NCI-H2081 (cell line): ENCODE measurements at regions not wholly inside any gene's neighbourhood (a gene's known extent, or its start where the extent isn't known, plus 50 kb on each side); places are given as distances from the start of the nearest gene placed in this dataset.
"Not testable (repeated sequence)": the region's sequence is repeated elsewhere in the genome, so short reads cannot be mapped to it uniquely, and the experiment has no call there.

Experiments
- DNase-seq, 2 experiments: peaks; one replicate each; lab custom pipeline; 2025; lab: John Stamatoyannopoulos, UW

DNA sequence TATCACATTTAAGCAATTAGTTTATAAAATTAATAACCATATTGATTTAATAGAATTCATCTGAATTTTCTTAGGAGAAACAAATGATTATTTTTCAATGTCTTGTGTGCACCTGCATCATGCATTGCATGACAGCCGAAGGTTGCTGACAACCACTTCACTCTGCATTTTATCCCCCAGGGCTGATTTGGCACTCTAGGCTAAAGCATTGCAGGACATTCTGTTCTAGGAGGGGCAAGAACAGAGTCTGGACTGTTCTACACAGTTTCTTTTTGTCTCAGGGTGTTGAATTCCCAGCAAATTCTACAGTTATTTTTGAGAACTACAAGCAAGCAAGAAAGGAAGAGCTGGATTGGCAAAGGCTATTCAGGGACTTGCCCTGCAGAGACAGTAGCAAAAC lies 570.4 kb upstream of the EYS start:
- DNase-seq = no peak

DNA sequence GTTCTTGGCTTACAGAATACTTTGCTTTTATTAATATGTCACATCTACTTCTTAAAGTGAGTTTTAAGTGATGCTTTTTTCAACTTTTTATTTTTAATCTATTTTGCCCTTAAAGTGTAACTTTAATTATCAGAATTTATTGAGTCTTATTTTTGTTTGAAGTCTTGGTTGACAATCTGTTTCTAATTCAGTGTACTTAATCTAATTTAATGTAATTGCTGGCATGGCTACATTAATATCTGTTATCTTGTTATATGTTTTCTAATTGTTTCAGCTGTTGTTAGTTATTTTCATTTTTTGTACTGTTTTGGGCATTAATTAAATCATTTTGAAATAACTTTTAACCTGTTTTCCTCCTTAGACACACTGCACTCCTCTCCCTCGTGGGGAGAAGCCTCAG lies 558.7 kb upstream of the EYS start:
- no peak for DNase-seq

DNA sequence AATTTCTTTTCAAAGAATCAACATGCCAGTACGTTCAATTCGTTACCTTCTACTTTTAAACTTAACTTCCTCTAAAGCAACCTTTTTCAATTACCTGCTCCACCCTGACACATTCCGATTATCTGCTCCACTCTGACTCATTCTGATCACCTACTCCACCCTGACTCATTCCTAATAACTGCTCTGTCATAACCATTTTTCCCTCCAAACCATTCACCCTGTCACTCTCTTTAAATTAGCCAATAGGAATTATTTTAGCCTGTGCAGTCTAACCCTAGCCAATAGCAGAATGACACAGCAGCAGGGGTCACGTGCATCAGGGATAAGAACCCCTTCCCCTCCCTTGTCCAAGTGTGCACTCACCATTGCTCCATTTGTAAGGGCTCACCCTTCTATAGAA lies 557.4 kb upstream of the EYS start:
- DNase-seq = no peak

DNA sequence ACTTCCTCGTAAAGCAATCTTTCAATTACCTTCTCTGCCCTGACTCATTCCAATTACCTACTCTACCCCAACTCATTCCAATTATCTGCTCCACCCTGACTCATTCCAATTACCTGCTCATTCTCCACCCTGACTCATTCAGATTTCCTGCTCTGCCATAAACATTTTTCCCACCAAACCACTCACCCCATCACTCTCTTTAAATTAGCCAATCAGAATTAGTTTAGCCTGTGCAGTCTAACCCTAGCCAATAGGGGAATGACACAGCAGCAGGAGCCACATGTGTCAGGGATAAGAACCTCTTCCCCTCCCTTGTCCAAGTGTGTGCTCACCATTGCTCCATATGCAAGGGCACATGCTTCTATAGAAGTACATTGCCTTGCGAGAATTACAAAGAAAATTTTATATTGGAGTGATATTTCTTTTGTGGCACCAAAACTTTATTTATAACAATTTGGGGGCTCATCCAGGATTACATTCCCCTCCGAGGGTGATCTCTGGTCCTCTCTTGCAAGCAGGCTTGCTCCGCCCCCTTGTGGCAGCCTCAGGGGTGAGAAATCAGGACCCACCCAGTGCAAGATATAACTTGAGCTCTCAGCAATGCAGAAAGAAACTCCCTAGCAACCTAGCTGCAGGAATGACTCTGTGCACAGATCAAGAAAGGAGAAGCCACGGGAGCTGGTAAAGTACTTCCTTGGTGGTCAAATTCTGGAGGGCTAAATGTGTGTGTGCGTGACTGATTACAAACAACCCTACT lies 551.9 kb upstream of the EYS start:
- DNase-seq = not testable (repeated sequence)

DNA sequence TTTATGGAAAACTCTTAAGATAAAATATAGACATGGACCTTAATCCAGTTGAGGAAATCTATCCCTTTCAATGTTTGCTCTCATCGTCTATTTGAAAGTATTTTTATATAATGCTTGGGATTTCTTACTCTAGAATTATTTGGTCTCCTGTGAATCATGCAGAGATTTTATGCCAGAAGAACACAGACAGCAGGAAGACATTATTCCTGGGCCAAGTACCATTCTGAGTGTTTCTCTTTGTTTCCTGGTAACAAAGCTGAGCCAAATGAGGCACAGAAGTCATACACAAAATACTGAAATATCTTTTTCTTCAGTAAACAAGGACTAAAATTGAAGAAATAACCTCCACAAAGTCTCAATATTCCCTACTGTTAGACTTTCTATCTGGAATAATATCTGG lies 538.2 kb upstream of the EYS start:
- no peak for DNase-seq

DNA sequence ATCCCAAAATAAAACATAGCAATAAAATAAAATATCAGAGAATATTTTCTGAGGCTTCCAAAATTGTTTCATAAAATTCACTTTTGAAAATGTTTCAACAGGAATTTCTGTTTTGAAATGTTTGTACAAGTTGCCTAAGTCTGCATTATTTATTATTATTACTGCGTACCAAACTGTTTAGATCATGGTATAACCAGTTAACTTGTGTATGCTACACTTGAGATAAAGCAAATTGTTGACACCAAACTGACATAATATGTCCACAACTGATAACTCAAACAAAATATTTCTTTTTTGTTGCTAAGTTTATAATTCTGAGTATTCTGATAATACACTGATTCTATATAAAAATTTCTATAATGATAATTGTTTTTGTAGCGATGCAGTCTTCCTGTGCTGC lies 531.8 kb upstream of the EYS start:
- no peak for DNase-seq

DNA sequence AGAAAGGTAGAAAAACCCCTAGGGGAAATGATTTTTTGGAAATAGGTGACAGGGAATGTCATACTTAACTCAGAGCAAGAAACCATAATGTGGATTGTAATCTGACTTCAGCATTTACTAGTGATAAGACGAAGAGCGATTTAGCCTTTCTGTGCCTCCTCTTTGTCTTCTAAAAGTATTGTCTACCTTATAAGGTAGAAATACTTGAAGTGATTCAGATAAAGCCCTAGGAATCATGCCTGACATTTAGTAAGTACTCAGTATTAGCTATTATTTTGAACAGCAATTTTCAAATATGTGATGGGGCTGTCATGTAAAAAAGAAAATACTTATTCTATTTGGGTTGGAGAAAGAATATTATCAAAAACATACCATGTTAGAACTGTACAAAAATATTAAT lies 525.9 kb upstream of the EYS start:
- DNase-seq = no peak

DNA sequence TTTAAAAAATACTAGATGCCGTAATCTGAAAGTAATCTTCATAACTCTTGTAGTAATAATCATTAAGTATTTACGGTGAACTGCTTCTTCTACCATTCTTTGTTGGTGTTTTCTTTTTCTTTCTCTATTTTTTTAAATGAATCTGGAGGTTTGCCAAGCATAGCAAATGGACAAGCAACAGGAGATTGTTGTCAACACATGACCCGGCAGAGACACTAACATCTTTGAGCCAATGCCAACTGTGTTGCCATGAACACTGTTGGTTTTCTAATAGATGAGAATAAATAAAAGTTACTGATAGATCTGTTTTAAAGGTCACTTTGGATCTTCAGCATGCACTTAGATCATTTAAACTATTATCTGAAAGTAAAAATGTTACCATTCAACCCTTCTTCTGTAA lies 523.6 kb upstream of the EYS start:
- peak; percentile 6 to 67 for DNase-seq

DNA sequence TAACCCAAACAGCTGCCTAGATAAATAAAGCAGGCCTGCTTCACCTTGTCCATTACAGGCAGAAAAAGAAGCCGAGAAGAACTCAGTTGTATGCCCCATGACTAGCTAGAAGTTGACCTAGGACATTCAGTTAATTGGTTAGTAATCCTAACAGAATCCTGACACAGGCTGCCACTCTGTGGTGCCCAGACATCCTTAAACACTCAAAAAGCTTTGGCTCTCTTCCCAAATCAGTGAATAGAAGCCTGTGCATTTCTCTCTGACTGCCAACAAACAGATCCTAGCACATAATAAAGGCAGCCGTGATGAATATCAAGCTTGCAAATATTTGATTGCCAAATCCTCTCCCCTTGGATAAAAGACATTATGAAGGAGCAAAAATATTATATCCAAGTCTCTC lies 519.1 kb upstream of the EYS start:
- peak; percentile 84 to 93 for DNase-seq

DNA sequence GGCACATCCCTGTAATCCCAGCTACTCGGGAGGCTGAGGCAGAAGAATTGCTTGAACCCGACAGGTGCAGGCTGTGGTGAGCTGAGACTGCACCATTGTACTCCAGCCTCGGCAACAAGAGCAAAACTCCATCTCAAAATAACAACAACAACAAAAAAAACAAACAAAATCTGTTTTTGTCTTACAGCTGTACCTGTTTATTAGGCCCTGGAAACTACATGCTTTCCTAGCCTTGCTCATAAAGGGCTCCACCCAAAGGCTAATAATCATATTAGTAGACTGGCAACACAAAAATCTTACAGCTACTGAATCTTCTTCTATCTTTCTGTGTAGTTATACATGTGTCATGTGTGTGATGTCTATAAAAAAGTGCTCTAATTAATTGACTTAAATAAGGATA lies 503.9 kb upstream of the EYS start:
- DNase-seq = peak; percentile 2 to 9

DNA sequence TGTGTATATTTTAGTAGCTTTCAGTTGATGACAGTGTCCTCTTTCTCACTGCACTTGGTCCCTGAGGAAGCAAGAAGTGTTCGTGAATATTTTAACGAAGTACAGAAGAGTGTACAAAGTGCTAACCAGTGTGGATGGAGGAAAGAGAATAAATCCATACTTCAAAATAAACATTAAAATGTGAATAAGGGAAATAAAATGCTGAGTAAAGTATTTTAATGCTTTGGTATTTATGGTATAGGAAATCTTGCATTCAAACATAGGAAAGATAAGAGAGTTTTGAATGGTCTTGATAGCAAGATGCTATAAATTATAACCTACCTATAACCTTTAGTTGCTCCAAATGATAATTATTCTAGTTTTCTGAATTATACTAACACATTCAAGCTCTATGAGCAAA lies 493.4 kb upstream of the EYS start:
- DNase-seq = no peak

DNA sequence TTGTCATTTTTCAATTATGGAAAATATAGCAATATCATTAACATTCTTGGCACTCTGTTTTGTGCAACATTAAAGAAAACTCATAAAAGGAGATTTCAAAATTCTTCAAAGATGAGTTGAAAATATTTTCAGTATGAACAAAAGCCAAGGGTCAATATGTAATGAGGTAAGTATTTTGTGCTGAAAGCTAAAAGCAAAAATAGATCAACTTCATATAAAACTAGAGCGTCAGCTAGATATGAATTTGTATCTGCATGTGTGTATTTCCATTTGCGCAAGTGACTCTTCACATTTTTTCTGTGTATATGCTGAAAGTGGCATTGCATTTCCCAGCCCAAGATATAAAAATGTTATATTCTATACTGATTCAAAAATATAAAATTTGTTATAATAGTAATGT lies 492.1 kb upstream of the EYS start:
- no peak for DNase-seq

DNA sequence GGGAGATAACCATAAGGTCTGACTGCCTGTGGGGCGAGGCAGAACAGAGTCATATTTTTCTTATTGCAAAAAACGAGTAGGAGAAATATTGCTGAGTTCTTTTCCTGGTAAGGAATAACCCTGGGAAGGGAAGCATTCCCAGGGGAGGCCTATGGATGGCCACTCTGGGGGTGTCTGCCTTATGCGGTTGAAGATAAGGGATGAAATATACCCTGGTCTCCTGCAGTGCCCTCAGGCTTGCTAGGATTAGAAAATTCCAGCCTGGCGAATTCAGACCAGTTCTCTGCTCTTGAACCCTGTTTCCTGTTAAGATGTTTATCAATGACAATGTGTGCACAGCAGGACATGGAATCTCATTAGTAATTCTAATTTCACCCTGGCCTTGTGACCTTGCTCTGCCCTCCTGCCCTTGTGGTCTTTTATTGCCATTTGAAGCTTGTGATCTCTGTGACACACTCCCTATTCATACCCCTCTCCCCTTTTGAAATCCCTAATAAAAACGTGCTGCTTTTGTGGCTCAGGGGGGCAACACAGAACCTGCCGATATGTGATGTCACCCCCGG lies 491.1 kb upstream of the EYS start:
- no peak for DNase-seq

DNA sequence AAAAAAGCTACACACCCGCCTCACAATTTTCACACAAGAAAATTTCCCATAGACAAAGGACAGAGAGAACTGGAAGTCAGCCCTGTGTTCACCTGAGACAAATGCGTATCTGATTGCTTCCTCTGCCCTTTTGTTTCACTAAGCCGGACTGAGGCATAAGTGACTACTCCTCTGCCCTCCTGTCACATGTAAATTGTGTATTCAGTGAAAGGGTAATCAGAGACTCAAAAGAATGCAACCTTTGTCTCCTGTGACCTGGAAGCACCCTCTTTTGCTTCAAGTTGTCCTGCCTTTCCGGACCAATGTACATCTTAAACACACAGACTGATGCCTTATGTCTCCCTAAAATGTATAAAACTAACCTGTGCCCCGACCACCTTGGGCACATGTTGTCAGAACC lies 483.8 kb upstream of the EYS start:
- no peak for DNase-seq

DNA sequence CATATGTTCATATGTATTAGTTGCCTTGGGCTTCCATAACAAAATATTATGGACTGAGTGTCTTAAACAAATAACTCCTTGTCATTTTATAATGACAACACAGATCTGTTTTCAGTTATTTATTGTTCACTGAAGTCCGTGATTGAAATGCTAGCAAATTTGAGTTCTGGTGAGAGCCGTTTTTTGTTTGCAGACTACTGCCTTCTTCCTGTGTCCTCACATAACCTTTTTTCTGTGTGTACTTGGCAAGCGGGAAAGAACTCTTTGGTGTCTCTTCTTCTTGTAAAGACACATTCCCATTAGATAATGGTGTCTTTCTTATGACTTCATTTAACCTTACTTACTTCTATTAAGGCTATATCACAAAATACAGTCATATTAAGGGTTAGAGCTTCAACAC lies 482.9 kb upstream of the EYS start:
- DNase-seq = no peak

DNA sequence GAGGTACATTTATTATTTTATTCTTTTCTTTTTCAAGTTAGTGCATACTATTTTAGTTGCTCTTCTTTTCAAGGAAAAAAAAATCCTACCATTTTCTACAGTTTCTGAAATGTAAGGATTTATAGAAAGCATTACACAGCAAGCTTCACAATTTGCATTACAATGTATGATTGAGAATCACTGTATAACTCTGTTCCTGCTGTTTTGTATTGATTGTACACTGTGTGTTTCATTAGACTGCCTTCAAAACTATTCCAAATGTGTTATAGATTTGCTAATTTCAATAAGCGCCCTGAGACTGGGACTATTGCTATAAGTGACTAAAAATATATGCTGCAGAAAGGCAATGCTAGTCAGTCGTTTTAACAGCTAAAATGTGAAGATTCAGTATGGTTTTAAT lies 479.7 kb upstream of the EYS start:
- DNase-seq = no peak

DNA sequence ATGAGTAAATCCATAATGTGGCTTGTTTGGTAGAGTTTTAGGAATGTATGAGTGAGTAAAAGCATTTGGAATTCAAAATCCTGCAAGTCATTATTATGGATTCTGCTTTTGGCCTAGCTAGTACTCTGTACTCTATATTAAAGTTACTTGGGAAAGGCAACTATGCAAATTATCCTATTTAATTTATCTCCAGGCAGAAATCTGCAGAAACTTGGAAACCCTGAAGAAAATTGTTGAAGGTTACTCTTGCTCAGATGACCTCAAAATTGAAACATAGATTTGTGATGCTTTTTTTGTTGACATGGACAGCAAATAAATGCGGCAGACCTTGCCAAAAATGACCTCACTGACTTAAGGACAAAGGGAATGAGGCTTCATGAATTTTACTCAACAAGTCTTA lies 477.1 kb upstream of the EYS start:
- no peak for DNase-seq

DNA sequence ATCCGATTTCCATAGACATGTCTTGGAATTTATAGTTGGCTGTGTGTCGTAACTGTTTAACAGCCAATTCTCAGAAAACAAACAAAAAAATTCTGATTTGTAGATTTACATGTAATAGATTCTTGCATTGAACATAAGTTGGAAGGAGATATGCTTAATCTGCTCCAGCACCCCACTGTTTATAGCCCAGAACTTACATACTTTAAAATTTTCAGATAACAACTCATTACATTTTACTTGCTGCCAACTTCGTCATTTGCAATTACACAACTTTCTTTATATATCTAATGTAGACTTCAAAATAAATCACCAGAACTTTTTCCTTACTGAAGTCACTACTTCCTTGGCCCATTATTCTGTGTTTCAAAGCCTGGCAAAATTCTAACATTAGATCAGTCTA lies 472.3 kb upstream of the EYS start:
- no peak for DNase-seq

DNA sequence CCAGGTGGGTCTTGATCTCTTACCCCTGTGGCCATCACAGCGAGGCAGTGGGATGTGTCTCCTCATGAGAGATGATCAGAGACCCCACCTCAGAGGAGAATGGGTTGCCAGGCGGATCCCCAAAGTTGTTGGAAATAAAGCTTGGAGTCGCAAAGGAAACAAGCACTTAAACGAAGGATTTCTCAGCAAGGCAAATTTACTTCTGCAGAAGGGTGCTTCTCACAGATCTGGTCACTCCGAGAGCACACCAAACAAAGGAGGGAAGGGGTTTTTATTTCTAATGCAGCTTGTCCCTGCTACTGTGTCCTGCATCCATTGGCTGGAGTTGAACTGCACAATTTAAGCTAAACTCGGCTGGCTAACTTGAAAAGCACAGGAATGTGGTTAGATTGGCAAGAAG lies 466.6 kb upstream of the EYS start:
- no peak for DNase-seq

DNA sequence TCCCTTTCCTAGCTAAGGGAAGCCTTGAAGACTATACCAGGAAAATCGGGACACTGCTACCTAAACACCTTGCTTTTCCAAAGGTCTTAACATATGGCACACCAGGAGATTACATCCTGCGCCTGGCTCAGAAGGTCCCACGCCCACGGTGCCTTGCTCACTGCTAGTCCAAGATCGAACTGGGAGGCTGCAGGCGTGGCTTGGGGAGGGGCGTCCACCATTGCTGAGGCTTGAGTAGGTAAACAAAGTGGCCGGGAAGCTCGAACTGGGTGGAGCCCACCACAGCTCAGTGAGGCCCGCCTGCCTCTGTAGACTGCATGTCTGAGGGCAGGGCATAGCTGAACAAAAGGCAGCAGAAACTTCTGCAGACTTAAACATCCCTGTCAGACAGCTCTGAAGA lies 459.7 kb upstream of the EYS start:
- DNase-seq = not testable (repeated sequence)

DNA sequence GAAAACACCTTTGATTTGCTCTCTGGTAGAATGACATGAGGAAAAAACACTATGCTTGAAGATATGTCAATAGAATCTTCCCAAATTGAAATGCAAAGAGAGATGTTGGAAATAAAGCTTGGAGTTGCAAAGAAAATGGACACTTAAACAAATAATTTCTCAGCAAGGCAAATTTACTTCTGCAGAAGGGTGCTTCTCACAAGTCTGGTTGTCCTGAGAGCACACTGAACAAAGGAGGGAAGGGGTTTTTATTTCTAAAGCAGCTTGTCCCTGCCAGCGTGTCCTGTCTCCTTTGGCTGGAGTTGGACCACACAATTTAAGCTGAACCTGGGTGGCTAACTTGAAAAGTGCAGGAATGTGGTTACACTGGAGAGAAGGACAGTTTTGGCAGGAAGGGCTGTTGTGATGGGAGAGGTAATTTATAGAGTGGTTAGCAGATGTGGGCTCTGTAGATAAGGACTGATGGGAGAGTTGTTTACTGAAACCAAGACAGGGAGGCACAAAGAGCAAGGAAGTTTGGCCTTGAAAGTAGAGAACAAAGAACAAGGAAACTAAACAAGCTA lies 454.6 kb upstream of the EYS start:
- peak in 1 of 2 experiments; percentile 0 for DNase-seq

DNA sequence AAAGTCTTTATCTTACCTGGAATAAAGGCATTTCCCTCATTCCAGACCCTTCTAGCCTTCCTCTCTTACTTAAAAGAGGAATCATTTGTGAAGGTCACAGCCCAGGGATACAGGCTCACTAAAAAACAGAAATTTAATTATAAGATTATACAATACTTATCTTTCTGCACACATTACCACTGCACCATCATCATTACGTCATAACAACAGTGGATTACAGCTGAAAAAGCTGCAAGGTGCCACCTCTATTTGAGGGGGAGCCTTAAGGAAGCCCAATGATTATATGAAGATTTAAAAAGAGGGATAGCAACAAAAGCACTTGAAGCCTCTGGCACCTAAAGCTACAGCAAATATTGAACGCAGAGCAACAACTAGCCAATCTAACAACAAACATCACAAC lies 452.9 kb upstream of the EYS start:
- DNase-seq = no peak

DNA sequence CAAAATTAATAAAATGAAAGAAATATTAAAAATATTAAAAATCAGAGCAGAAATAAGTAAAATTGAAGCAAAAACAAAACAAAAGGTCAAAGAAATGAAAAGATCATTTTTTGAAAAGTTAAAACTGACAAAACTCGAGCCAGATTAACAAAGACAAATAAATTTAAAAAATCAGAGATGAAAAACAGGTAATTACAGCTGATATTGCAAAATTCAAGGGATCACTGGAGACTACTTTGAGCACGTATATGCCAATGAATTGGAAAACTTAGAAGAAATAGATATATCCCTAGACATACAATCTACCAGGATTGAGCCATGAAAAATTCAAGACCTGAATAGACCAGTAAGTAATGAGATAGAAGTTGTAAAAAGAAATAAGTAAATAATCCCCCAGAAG lies 446.2 kb upstream of the EYS start:
- no peak for DNase-seq

DNA sequence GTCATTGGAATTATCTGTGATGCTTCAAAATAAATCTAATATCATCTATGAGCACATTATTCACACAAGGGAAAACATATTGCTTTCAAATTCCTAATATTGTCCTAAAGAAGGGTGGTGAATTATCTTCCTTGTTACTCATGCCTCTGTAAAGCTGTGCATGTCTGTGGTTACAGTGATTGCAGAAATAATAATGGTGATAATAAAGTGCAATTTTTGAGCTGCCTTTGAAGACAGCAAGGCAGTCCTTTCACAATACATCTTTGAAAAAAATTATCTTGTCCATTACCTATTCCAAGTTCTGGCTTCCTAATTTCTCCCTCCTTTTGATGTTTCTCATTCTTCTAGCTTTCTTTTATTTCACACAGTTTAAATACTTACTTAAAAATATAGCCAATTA lies 442.1 kb upstream of the EYS start:
- no peak for DNase-seq
